Bronchial epithelial cell (primary cell): ENCODE measurements at regions not wholly inside any gene's neighbourhood (a gene's known extent, or its start where the extent isn't known, plus 50 kb on each side); places are given as distances from the start of the nearest gene placed in this dataset.

ENCODE experiments used
- DNase-seq: peaks from one replicate; pipeline ENCODE4 v3.0.0-alpha.2; 2010; ENCODE audit warnings: low read depth
- FAIRE-seq: peaks from 2 replicates; lab custom pipeline; 2011; peaks lifted over from hg19 to GRCh38; lab: Jason Lieb, UNC
- H3K27me3 ChIP-seq: 2 replicates; pipeline ENCODE4 v1.5.1; 2011; ENCODE audit warnings: low read length; ENCODE audit not compliant: control insufficient read depth, insufficient read depth
- H3K36me3 ChIP-seq: 2 replicates; pipeline ENCODE4 v1.5.1; 2011; ENCODE audit warnings: low read length; ENCODE audit not compliant: control insufficient read depth, insufficient read depth
- H3K4me3 ChIP-seq: 2 replicates; pipeline ENCODE4 v1.5.1; 2011; ENCODE audit warnings: mild to moderate bottlenecking, low read depth, low read length, control low read depth
- CTCF ChIP-seq: IDR thresholded peaks from 2 replicates; pipeline ENCODE4 v1.5.1; 2011; ENCODE audit warnings: mild to moderate bottlenecking, moderate library complexity, low read length, control low read depth, inconsistent platforms; ENCODE audit not compliant: insufficient read depth, severe bottlenecking

DNA sequence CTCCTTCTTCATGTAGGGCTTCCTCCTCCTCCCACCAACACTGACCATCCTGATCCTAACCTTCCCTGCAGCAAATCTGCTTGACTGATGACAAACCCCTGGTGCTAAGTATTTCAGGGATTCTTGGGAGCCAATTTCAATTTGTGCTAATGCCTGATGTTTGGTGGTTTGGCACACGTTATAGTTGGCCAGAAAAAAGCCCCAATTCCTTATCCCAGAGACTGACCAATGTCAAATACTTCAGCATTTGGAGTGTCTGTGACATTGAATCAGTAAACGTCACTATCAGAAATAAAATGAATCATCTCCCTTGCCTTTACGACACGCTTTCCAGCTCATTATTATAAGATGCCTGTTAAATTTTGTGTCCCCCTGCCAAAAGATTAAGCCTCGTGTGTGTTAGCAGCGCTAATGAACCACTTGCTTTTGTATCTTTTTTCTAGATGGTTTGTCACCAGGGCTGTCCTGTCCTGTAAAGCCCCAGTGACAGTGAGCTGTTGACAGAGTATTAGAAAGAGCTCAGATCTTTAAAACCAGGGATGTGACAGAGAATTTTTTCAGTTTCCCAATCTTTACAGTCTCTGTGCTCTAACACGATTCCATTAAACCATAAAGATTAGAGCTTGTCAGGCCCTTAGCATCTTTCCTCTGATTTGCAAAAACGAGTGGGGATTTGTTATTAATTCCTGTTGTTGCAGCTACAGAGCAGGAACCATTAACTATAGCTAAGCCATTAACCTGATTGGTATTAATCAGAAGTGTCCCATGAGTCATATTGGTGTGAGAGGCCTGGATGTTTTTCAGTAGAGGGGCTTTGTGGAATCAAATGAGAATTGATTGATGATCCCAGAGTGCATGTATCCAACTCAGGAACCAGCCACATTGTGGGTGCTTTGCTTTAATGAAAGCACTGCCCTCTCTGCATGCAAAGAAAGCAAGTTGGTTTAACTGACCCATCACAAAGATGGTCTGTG is 665.1 kb upstream of the PLXNA2 start:
- no peak for TF ChIP-seq CTCF
- no peaks in the 10 kb centered on the region for H3K36me3 ChIP-seq
- H3K4me3 ChIP-seq, result no peak overlapping the region
- FAIRE-seq (no peak), DNase-seq (no peak)
- no peaks in the 10 kb centered on the region for H3K27me3 ChIP-seq

GRCh38 chr1:208910161-208910560 is 666.0 kb upstream of the PLXNA2 start:
- no peak for DNase-seq
- no peak for TF ChIP-seq CTCF
- H3K4me3 ChIP-seq, result no peak overlapping the region
- no peaks in the 10 kb centered on the region for H3K27me3 ChIP-seq
- no peaks in the 10 kb centered on the region for H3K36me3 ChIP-seq
- FAIRE-seq, result no peak

DNA sequence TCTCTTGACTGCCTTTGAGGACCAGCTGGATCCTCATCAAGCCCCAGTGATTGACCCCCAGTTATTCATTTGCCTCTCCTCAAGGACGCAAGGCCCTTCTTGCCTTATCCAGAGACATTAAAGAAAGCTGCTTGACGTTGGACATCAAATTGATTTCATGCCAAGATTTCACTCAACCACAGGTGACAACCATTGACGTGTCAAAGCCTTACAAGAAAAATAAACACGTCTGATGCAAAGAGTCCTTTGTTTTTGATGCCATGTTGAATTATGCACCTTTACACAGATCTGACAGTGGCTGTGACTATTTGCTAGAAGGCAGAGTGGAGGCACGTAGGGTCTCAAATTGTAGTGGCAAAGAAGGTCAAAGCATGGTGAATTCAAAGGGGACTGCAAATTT is 666.2 kb upstream of the CAMK1G start:
- TF ChIP-seq CTCF, result no peak
- FAIRE-seq (no peak), DNase-seq (peak; percentile 64)
- Histone ChIP-seq H3K27me3 (no peaks in the 10 kb centered on the region), H3K4me3 (no peak overlapping the region), H3K36me3 (no peaks in the 10 kb centered on the region)

DNA sequence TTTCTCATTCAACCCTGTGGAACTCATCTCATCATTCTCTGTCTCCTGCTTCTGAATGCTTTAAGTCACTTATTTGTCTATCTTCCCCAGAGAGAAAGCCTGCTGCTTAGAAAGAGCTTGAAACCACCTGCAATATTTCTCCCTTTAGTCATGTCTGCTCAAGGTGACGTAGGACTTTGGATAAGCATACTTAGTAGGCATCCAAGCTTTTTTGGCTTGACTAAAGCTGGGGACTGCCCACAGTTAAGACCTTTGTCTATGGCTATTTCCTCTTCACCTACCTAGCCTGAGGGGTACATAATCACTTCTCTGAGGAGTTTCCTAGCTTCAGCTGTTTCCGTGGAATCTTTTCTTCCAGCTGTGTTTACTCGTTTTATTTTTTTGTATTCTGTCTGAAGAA is 665.8 kb upstream of the CAMK1G start:
- no peak for FAIRE-seq
- TF ChIP-seq CTCF, result no peak

GRCh38 chr1:208918160-208918559 is 665.4 kb upstream of the CAMK1G start:
- DNase-seq (no peak), FAIRE-seq (no peak)
- Histone ChIP-seq H3K36me3 (no peaks in the 10 kb centered on the region), H3K27me3 (no peaks in the 10 kb centered on the region), H3K4me3 (no peak overlapping the region)
- no peak for TF ChIP-seq CTCF

More for the DNA sequence above, 665.8 kb upstream of the CAMK1G start:
- no peak overlapping the region for H3K4me3 ChIP-seq
- peak; percentile 79 for DNase-seq
- no peaks in the 10 kb centered on the region for H3K27me3 ChIP-seq
- H3K36me3 ChIP-seq, result no peaks in the 10 kb centered on the region

- Histone ChIP-seq H3K36me3 (no peaks in the 10 kb centered on the region), H3K4me3 (no peak overlapping the region), H3K27me3 (no peaks in the 10 kb centered on the region)
- TF ChIP-seq CTCF, result no peak
- DNase-seq (peak; percentile 91), FAIRE-seq (no peak)
These were observed 664.1 kb upstream of the CAMK1G start for GRCh38 chr1:208919371-208919770.
